ENCODE measurements at regions not wholly inside any gene's neighbourhood (a gene's known extent, or its start where the extent isn't known, plus 50 kb on each side); places are given as distances from the start of the nearest gene placed in this dataset.
"Not testable (repeated sequence)": the region's sequence is repeated elsewhere in the genome, so short reads cannot be mapped to it uniquely, and the experiment has no call there.

- DNase-seq = no peak
These were observed 265.9 kb downstream of the CBLL2 start for GRCh38 chrX:22538580-22538979.

GRCh38 chrX:22541926-22542325, 269.2 kb downstream of the CBLL2 start:
- DNase-seq = no peak

- DNase-seq = no peak
These were observed 269.9 kb downstream of the CBLL2 start for GRCh38 chrX:22542641-22543040.

GRCh38 chrX:22559506-22559905, 286.8 kb downstream of the CBLL2 start:
- no peak for DNase-seq

- DNase-seq = no peak
These were observed 302.6 kb downstream of the CBLL2 start for GRCh38 chrX:22575161-22575845.

GRCh38 chrX:22577181-22577580, 304.5 kb downstream of the CBLL2 start:
- DNase-seq = no peak

GRCh38 chrX:22585831-22586230, 313.1 kb downstream of the CBLL2 start:
- no peak for DNase-seq

GRCh38 chrX:22589845-22590244, 317.1 kb downstream of the CBLL2 start:
- no peak for DNase-seq

GRCh38 chrX:22594766-22595165, 322.1 kb downstream of the CBLL2 start:
- DNase-seq = no peak

GRCh38 chrX:22603060-22603459, 330.3 kb downstream of the CBLL2 start:
- DNase-seq = no peak

- DNase-seq = not testable (repeated sequence)
These were observed 336.7 kb downstream of the CBLL2 start for GRCh38 chrX:22609452-22609851.

- DNase-seq = no peak
These were observed 344.2 kb downstream of the CBLL2 start for GRCh38 chrX:22616867-22617266.

- DNase-seq = no peak
These were observed 354.9 kb downstream of the CBLL2 start for GRCh38 chrX:22627576-22627975.

- DNase-seq = no peak
These were observed 355.6 kb downstream of the CBLL2 start for GRCh38 chrX:22628275-22628674.

- DNase-seq = no peak
These were observed 356.5 kb downstream of the CBLL2 start for GRCh38 chrX:22629105-22629725.

- DNase-seq = no peak
These were observed 361.4 kb downstream of the CBLL2 start for GRCh38 chrX:22634083-22634482.

- DNase-seq = no peak
These were observed 362.0 kb downstream of the CBLL2 start for GRCh38 chrX:22634751-22635150.

GRCh38 chrX:22648281-22648680, 351.5 kb upstream of the DDX53 start:
- DNase-seq = no peak

- DNase-seq = no peak
These were observed 349.1 kb upstream of the DDX53 start for GRCh38 chrX:22650691-22651090.

GRCh38 chrX:22652596-22652995, 347.2 kb upstream of the DDX53 start:
- no peak for DNase-seq

- DNase-seq = no peak
These were observed 339.0 kb upstream of the DDX53 start for GRCh38 chrX:22660756-22661155.

- DNase-seq = no peak
These were observed 337.0 kb upstream of the DDX53 start for GRCh38 chrX:22662776-22663175.

GRCh38 chrX:22664826-22665225, 334.9 kb upstream of the DDX53 start:
- DNase-seq = no peak

GRCh38 chrX:22665818-22666217, 333.9 kb upstream of the DDX53 start:
- DNase-seq = no peak

- DNase-seq = no peak
These were observed 333.3 kb upstream of the DDX53 start for GRCh38 chrX:22666441-22666840.

Measured in right forelimb (tissue), 1 donor.